Activated naive CD4-positive, alpha-beta T cell treated with anti-CD3 and anti-CD28 coated beads, Interleukin-2, amount 50 U/mL, for 72 hours (primary cell): ENCODE measurements at regions not wholly inside any gene's neighbourhood (a gene's known extent, or its start where the extent isn't known, plus 50 kb on each side); places are given as distances from the start of the nearest gene placed in this dataset.
"Not testable (repeated sequence)": the region's sequence is repeated elsewhere in the genome, so short reads cannot be mapped to it uniquely, and the experiment has no call there.

ENCODE experiments used
- ATAC-seq, 2 donors: fragments of 150-1000 bp; cut with Tn5 transposase; 2 replicates each; pipeline ENCODE4 v1.10.0; 2021; ENCODE audit warnings: mild to moderate bottlenecking in 2 of 2, moderate library complexity in 2 of 2
- DNase-seq, 2 donors: peaks; one replicate each; pipeline ENCODE4 v3.0.0; 2021 to 2022; ENCODE audit warnings: low spot score in 2 of 2
- H3K27ac Mint-ChIP-seq, 2 donors: one replicate each; pipeline ENCODE4 v1.8.0; 2022; ENCODE audit warnings: mild to moderate bottlenecking in 2 of 2, mixed read lengths in 2 of 2
- H3K36me3 Mint-ChIP-seq, 2 donors: one replicate each; pipeline ENCODE4 v1.8.0; 2022; ENCODE audit warnings: mixed read lengths in 2 of 2
- H3K9me3 Mint-ChIP-seq, 2 donors: one replicate each; pipeline ENCODE4 v1.8.0; 2022; ENCODE audit warnings: mixed read lengths in 2 of 2

- no peak for ATAC-seq
- Mint-ChIP-seq H3K36me3 (peaks cover 16 to 34% of the 10 kb centered on the region in 2 donors), H3K27ac (no peak overlapping the region), H3K9me3 (peaks cover 8 to 11% of the 10 kb centered on the region in 2 donors)
- no peak for DNase-seq
Measured at GRCh38 chr5:56048124-56048523, 53.4 kb upstream of the IL6ST start.

DNA sequence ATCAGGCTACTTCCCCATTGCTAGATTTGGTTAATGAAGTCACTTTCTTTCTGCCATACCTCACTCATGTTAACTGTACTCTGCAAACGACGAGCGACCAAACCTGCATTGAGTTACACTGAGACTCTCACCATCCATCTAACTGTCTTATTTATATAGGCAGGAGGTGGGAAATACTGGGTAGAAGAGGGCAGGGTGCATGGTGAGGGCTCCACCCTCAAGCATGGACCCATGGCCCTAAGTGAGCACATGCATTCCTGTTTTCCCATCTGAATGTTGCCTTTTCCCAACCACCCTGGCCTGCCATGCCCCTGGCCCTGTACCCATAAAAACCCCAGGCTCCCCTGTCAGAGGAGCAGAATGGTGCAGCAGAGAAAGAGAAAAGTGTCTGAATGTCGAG is 52.7 kb upstream of the IL6ST start:
- Mint-ChIP-seq H3K9me3 (peaks cover 3 to 11% of the 10 kb centered on the region in 2 donors), H3K36me3 (peaks cover 16 to 27% of the 10 kb centered on the region in 2 donors), H3K27ac (no peak overlapping the region)
- ATAC-seq (no peak), DNase-seq (no peak)

DNA sequence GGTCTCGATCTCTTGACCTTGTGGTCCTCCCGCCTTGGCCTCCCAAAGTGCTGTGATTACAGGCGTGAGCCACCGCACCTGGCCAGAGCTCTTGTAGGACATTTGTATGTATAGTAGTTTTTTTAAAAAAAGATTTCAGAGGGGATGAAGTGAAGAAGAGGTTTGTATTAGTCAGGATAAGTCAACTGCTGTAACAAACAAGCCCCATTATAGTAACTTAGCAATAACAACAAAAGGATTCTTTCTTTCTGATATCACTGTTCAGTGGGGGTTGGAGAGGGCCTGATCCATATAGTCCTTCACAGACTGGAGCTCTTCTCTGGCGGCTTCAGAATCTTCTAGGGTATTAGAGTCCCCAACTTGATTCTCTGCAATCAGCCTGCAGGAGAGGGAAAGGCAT is 50.7 kb upstream of the IL6ST start:
- no peak overlapping the region for H3K27ac Mint-ChIP-seq
- DNase-seq (no peak), ATAC-seq (no peak)
- H3K36me3 Mint-ChIP-seq: peaks cover 16 to 32% of the 10 kb centered on the region in 2 donors
- peaks cover 3 to 11% of the 10 kb centered on the region in 2 donors for H3K9me3 Mint-ChIP-seq

DNA sequence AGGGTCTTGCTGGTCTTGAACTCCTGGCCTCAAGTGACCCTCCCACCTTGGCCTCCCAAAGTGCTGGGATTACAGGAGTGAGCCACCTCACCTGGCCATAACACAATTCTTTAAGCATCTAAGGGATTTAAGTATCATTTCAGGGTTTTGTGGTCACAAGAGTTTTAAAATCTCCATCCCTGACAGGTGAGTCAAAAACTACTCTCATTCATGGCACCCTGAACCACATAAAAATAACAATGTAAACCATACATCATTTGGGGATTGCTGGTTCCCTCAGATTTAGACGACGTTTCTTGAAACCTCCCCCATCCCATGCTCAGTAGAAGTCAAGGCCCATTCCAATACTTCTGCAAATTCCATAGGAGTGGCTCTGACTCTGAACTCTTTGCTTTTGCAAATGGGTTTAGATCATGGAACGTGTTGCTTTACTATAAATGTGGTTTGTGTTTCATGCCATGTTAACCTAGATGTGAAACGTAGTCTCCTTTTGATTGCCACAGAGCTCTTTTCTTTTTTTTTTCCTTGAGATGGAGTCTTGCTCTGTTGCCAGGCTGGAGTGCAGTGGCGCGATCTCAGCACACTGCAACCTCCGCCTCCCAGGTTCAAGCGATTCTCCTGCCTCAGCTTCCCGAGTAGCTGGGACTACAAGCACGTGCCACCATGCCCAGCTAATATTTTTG is 50.1 kb upstream of the IL6ST start:
- not testable (repeated sequence) for DNase-seq
- peak; percentile 92 to 95 for ATAC-seq
- Mint-ChIP-seq H3K36me3 (peaks cover 16 to 35% of the 10 kb centered on the region in 2 donors), H3K27ac (peak overlapping the region in 1 of 2 donors; percentile 75), H3K9me3 (peaks cover 3 to 11% of the 10 kb centered on the region in 2 donors)
